Retina (tissue), 1 donor: ENCODE measurements at regions not wholly inside any gene's neighbourhood (a gene's known extent, or its start where the extent isn't known, plus 50 kb on each side); places are given as distances from the start of the nearest gene placed in this dataset.
"Not testable (repeated sequence)": the region's sequence is repeated elsewhere in the genome, so short reads cannot be mapped to it uniquely, and the experiment has no call there.

ENCODE experiments used
- DNase-seq: peaks from one replicate; pipeline ENCODE4 v3.0.0-alpha.2; 2016

GRCh38 chr18:34352385-34353163 lies 127.9 kb upstream of the NOL4 start:
- no peak for DNase-seq

- no peak for DNase-seq
Observed at GRCh38 chr18:34354351-34354750, 129.6 kb upstream of the NOL4 start.

GRCh38 chr18:34357944-34358580 lies 133.3 kb upstream of the NOL4 start:
- DNase-seq, result no peak

GRCh38 chr18:34358923-34359322 lies 134.2 kb upstream of the NOL4 start:
- no peak for DNase-seq

- no peak for DNase-seq
Observed at GRCh38 chr18:34364699-34365098, 140.0 kb upstream of the NOL4 start.

- DNase-seq, result no peak
Observed at GRCh38 chr18:34370704-34371395, 146.1 kb upstream of the NOL4 start.

- no peak for DNase-seq
Observed at GRCh38 chr18:34380326-34380725, 155.6 kb upstream of the NOL4 start.

GRCh38 chr18:34385311-34385710 lies 160.6 kb upstream of the NOL4 start:
- DNase-seq, result no peak

GRCh38 chr18:34386803-34387202 lies 162.1 kb upstream of the NOL4 start:
- no peak for DNase-seq

GRCh38 chr18:34397286-34397896 lies 172.7 kb upstream of the NOL4 start:
- no peak for DNase-seq

GRCh38 chr18:34399892-34400291 lies 175.2 kb upstream of the NOL4 start:
- DNase-seq, result no peak

- DNase-seq, result no peak
Observed at GRCh38 chr18:34400834-34401233, 176.1 kb upstream of the NOL4 start.

GRCh38 chr18:34401775-34402174 lies 177.1 kb upstream of the NOL4 start:
- no peak for DNase-seq

- DNase-seq, result not testable (repeated sequence)
Observed at GRCh38 chr18:34407471-34407870, 182.8 kb upstream of the NOL4 start.

GRCh38 chr18:34411952-34412351 lies 187.2 kb upstream of the NOL4 start:
- no peak for DNase-seq

- no peak for DNase-seq
Observed at GRCh38 chr18:34431042-34431441, 206.3 kb upstream of the NOL4 start.

GRCh38 chr18:34444622-34445021 lies 219.9 kb upstream of the NOL4 start:
- DNase-seq, result no peak

- no peak for DNase-seq
Observed at GRCh38 chr18:34448662-34449061, 223.9 kb upstream of the NOL4 start.

- DNase-seq, result no peak
Observed at GRCh38 chr18:34457761-34458160, 233.0 kb upstream of the NOL4 start.

GRCh38 chr18:34458410-34458977 lies 233.8 kb upstream of the NOL4 start:
- no peak for DNase-seq

- no peak for DNase-seq
Observed at GRCh38 chr18:34461266-34461665, 236.6 kb upstream of the NOL4 start.

- no peak for DNase-seq
Observed at GRCh38 chr18:34467058-34467457, 242.3 kb upstream of the NOL4 start.

- no peak for DNase-seq
Observed at GRCh38 chr18:34480162-34480700, 229.9 kb upstream of the DTNA start.
